ENCODE measurements at regions not wholly inside any gene's neighbourhood (a gene's known extent, or its start where the extent isn't known, plus 50 kb on each side); places are given as distances from the start of the nearest gene placed in this dataset.
A peak's percentile ranks its signal among the peaks of the same experiment; 100 is the strongest.
"Not testable (repeated sequence)": the region's sequence is repeated elsewhere in the genome, so short reads cannot be mapped to it uniquely, and the experiment has no call there.

DNA sequence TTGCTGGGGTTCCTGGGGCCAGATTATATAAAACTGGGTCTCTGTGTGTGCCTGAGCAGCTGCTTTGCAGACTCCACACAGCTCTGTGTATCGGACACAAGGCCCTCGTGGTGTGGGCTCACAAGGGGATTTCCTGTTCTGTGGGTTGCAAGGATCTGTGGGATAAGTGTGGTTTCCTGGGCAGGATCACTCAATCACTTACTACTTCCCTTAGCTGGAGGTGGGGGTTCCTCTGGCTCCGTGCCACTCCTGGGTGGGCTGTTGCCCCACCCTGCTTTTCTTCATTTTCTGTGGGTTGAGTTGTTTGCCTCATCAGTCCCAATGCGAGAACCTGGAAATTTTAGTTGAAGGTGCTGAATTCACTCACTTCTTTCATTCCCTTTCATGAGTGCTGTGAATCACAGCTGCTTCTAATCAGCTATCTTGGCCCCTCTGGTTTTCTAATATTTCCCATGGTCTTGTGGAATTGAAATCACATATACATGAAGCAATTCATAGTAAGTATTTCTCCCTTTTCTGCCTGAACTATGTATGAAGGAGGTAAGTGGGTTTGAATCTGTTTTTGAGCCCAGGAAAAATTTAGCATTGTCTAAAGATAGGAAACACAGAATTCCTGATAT lies 196.3 kb downstream of the DCDC2C start:
- intact Hi-C loops (cut with DNase I) = no loop called here
- DNase-seq (ENCODE audit: missing footprints) (no peak), ATAC-seq (no peak)

DNA sequence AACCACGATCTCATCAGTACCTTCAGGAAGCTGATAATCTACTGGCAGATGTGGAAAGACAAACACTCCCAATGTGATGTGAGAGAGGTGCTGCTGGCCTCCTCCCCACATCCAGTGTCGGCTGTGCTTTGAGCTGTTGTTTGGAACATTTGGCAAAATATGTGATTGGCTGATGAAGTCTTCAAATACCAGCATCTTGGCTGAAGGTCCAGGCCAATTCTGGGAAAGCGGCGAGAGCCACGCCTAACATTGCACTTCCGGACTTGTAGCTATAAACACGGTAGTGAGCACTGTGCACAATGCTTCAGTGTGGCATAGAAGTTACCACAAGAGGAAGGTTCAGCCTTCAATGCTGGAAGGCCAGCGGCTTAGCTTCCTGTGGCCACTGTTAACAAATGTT lies 198.8 kb downstream of the DCDC2C start:
- intact Hi-C loops (cut with DNase I) = no loop called here
- DNase-seq (ENCODE audit: missing footprints) (no peak), ATAC-seq (no peak)

DNA sequence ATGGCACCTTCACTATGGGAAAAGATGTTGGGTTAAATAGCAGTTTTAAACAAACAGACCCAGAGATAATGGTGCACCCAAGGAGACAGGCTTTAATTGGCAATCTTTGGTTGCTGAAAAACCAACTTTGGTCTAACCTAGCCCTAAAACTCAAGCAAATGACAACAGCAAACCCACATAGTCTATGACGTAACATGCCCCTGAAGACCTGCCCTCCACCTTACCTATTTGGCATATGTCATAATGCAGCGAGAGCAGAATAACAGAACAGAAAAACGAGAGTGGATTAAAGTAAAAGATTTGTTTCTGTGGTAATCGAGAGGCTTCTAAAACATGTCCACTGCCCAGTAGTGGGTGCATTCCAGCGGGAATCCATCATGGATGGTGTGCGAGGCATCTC lies 200.7 kb downstream of the DCDC2C start:
- DNase-seq (ENCODE audit: missing footprints) = no peak
- intact Hi-C loops (cut with DNase I) = no loop called here
- no peak for ATAC-seq

DNA sequence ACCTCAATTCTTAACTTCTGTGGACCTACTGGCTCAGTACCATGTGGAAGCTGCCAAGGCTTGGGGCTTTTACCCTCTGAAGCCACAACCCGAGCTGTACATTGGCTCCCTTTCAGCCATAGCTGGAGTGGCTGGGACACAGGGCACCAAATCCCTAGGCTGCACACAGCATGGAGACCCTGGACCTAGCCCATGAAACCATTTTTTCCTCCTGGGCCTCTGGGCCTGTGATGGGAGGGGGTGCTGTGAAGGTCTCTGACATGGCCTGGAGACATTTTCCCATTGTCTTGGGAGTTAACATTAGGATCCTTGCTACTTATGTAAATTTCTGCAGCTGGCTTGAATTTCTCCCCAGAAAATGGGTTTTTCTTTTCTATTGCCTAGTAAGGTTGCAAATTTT lies 205.1 kb downstream of the DCDC2C start:
- DNase-seq (ENCODE audit: missing footprints); intact Hi-C loops (cut with DNase I); ATAC-seq: not testable (repeated sequence)

DNA sequence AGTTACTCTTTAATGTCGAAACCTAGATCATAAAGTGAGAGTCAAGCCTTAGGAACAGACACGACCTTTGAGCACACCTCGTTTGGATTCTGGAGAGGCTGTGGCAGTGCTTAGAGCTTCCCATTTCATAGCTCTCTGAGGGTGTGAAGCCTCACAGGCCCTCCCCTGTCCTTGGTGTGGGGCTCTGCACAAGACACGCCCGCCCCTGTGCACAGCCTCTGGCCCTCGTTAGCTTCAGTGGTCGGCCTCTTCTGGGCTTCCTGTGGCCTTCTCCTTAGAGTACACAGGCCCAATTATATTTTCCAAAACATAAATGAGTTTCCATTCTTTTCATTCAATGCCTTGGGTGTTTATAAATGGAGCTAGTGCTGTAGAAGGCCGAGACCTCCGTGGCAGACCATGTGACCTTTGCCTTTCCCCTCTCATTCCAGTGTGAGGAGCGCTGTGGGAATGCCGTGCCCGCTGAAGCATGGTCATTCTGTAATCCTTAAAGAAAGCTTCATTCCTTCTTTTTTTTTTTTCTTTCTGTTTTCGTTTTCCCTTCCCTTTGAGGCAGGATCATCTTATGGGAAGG lies 208.6 kb downstream of the DCDC2C start:
- intact Hi-C loops (cut with DNase I) = no loop called here
- ATAC-seq (no peak), DNase-seq (ENCODE audit: missing footprints) (no peak)

DNA sequence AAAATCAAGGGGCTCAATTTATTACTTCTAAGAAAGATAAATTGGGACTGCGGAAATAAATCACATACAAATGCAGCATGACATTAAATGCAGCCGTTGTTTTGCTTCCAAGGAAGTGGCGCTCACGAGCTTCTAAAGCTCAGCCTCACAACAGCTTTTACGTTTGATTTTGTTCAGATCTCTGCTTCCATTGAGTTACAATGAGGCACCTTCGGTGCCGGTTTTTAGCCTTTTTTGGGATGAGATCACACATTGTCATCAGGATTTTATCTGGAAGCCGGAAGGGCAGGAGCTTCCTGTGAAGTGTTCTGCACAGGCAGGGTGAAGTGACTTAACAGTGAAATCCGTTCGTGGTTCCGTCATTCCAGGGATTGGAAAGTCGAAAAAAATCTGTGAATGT lies 209.8 kb downstream of the DCDC2C start:
- no peak for DNase-seq (ENCODE audit: missing footprints)
- intact Hi-C loops (cut with DNase I) = no loop called here
- no peak for ATAC-seq

DNA sequence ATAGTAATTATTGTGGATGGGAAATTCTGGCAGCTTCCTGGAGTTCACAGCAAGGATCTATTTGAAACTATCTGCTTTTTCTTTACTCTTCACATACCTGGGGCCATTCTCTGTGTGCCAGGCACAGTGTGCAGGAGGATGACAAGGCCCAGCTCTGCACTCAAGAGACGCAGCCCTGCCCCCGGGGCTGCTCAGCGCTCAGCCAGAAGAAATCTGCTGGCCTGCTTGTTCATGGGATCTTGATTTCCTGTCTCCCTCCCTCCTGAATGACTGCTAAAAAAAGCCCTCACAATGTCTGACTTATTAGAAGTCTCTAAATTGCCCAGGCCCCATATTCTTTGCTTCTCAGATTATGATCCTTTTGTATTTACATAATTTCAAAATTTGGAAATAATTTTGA lies 210.9 kb downstream of the DCDC2C start:
- intact Hi-C loops (cut with DNase I) = no loop called here
- ATAC-seq (no peak), DNase-seq (ENCODE audit: missing footprints) (no peak)

DNA sequence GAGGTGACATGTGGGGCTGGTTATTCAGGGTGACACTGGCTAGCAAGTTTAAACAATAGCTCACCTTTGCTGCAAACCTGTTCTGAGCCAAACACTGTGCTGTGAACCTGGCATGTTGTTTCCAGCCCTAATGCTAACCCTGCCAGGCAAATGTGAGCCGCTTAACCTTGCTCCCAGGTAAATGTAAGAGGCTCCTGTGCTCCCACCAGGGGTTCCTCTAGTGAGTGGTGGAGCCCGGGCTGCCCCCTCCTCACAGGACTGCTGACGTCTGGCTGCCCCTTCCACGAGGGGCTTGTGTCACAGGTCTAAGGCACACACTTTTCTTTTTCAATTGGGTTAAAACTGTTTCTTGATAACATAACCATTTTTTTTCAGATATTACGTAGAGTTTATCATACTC lies 223.7 kb downstream of the DCDC2C start:
- intact Hi-C loops (cut with DNase I) = no loop called here
- DNase-seq (ENCODE audit: missing footprints) = no peak
- ATAC-seq = no peak

DNA sequence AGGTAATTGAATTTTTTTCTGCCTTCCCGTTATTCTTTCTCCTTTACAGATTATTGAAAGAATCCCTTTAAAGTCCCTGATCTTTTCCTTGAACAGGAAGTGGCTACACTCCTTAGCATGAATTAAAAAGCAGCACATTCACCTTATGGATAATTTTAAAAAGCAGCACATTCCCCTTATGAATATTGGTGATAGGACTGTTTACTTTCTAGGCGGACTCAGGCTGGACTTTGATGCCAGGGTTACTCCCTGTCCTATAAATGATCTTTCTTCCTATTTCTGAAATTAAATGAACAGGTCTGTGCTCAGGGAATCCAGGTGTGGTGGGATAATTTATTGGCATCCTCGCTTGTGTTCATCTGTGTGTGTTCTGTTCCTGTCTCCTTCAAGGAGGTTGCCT lies 226.0 kb downstream of the DCDC2C start:
- intact Hi-C loops (cut with DNase I) = no loop called here
- ATAC-seq = no peak

DNA sequence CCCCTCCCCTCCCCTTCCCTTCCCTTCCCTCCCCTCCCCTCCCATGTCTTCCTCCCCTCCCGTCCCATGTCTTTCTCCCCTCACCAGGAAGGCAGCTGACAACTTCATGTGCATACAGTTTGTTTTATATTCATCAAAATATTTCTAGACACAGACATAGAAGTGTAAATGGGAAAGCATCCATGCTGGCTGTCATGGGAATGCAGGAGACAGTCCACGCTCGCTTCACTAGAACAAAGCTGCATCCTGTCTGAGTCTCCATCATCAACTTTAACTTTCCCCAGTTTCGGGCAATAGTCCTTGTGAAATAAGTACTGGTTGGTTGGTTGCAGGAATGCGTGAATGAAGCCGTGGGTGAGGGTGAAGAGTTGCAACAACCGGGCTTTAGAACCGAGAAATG lies 226.9 kb downstream of the DCDC2C start:
- ATAC-seq (no peak), DNase-seq (ENCODE audit: missing footprints) (no peak)
- intact Hi-C loops (cut with DNase I) = no loop called here

More for the DNA sequence above, 226.0 kb downstream of the DCDC2C start:
- no peak for DNase-seq (ENCODE audit: missing footprints)

DNA sequence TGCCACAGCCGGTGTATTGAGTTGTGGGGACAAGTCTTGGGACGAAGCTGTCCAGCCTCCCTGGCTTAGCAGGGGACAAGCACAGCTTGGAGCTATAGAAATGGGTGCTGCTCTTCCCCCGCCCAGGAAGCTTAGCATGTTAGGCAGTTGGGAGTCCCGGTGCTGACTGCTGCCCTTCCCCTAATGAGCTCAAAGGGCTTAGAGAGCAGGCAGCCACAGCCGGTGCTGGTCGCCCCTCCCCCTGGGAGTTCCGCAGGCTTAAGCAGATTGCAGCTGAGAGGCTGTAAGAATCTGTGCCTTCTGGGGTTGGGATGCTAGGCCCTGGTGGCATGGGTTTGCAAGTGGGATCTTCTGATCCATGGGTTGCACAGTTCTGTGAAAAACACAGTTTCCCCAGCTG lies 237.3 kb downstream of the DCDC2C start:
- ATAC-seq = no peak
- intact Hi-C loops (cut with DNase I) = no loop called here

DNA sequence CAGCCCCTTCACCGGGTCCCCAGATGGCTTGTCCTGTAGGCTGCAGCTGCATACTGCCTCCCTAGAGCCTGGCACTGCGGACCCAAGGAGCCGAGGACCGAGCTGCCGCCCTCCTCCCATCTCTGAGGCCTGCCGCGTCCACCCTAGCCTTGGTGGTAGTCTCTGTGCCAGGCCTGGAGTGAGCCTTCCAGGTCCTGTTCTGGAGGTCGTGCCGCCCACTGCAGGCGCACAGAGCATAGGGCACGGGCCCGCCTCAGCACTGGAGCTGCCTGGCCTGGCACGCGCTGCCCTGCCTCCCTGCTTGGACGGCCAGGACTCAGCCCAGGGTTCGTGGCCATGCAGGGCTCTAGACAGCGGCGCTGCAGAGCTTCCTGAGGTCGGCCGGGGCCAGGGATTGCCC lies 239.5 kb downstream of the DCDC2C start:
- intact Hi-C loops (cut with DNase I) = no loop called here
- no peak for ATAC-seq
- no peak for DNase-seq (ENCODE audit: missing footprints)

More for the DNA sequence above, 237.3 kb downstream of the DCDC2C start:
- no peak for DNase-seq (ENCODE audit: missing footprints)

DNA sequence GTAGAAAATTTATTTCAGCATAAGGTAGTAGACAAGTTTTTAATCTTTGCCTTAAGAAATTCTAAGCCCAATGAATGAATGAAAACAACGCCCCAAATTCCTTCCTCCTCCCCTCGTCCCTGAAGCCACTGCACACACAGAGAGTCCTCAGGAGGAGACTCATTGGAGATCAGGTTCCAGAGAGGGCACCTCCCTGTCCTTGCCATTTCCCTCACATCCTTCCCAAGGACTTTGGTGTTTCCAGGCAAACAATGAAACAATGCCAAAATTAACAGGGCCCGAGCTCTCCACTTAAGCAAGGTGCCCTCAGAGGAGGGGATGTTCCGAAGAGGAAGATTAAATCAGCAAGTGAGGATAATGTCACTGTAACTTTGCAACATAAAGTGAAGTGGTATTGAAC lies 240.7 kb downstream of the DCDC2C start:
- ATAC-seq (no peak), DNase-seq (ENCODE audit: missing footprints) (no peak)
- intact Hi-C loops (cut with DNase I) = no loop called here

DNA sequence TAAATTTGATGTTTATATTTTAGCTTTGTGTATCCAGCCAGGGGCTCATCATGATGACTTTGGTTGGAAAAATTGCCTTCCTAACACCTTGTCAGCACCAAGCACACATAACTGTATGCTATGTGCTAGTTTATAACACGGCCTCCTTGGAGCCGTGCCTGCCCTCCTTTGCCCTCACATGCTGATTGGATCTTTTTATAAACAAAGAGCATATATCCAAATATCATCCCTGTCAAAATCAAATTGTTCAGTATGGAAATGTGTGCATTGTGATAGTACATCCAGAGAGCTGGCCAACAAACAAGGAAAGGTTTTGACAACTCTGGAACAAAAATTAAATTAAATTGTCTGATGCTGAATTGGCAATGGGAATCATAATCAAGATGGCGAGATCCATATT lies 241.5 kb downstream of the DCDC2C start:
- intact Hi-C loops (cut with DNase I) = no loop called here
- no peak for ATAC-seq
- no peak for DNase-seq (ENCODE audit: missing footprints)

DNA sequence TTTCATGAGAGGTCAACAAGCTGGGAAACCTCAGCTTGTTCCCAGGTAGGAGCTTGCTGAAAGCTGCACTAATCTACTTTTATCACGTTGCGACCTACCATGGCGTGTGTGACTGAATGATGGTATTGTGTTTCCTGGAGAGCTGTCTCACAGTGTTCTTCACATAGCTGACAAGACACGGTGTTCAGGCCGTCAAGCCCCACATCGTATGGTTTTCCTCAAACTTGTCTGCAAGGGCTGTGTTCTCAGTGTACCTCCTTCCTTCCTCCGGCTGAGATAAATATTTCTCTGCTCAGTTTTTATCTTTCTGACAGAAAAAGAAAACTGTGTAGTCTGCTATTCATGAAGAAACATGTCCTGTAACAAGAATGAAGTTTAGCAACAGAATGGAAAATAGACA lies 244.8 kb downstream of the DCDC2C start:
- intact Hi-C loops (cut with DNase I) = no loop called here
- no peak for DNase-seq (ENCODE audit: missing footprints)
- ATAC-seq = no peak

DNA sequence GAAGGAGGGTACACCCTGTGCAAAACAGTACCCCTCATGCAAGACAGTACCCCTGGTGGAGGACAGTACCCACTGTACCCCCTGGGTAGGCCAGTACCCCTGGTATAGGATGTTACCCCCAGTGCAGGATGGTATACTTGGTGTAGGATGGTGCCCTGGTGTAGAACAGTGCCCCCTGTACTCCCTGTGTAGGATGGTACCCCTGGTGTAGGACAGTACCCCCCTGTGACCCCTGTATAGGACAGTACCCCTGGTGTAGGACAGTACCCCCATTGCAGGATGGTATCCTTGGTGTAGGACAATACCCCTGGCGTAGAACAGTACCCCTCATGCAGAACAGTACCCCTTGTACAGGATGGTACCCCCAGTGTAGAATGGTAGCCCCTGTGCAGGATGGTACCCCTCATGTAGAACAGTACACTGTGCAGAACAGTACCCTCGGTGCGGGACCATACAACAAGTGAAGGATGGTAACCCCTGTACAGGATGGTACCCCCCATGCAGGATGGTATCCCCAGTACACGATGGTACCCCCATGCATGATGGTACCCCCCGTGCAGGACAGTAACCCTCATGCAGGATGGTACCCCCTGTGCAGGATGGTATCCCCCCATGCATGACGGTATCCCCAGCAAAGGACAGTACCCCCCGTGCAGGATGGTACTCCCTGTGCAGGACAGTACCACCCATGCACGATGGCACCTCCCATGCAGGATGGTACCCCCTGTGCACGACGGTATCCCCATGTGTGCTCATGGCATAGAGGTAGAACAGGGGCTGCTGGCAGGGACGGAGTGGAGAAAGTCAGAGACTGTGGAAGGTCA lies 248.0 kb downstream of the DCDC2C start:
- peak; percentile 26 for ATAC-seq
- intact Hi-C loops (cut with DNase I) = no loop called here
- DNase-seq (ENCODE audit: missing footprints) = no peak

DNA sequence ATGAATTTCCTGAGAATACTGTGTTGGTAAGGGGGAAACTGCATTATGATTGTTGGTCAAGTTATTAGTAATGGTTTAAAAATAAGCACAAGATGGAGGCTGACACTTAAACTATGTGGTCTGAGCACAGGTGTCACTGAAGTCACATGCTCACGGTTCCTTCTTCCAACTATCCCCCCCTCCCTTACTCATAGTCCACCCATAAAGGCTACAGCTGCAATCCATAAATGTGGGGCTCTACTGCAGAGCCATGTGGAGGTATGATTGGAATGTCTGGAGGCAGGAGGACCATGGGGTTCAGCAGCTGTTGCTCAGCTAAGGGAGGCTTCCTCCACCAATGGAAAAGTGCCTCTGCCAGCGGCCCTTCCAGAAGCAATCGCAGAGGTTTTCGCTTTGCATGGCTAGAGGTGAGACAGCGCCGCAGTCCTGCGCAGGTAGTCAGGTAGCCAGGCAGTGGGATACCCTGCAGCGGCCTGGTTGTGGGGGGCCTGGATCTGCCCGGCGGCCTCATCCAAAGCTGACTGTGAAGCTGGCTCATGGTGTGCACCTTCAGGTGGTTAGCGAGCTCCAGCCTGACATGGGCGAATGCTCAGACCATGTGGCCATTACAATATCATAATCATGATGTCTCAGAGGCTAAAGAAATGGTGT lies 249.6 kb downstream of the DCDC2C start:
- intact Hi-C loops (cut with DNase I) = no loop called here
- ATAC-seq = no peak
- no peak for DNase-seq (ENCODE audit: missing footprints)

DNA sequence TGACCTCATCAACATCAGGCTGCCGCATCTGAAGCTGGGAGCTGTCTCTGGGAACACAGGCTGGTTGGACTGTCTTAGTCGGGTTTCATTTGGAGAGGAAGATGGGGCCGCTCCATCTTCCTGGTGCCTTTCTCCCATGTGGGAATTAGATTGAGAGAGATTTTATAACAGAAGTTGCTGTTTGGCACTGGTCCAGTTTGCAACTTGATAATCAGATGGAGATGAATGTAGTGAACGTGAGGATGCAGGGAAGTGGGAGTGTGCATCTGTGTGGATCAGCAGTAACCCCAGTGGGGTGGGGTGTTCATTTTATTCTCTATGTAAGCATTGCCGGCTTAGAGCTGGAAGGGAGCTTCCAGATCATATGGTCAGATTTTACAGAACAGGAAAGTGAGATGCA lies 250.9 kb downstream of the DCDC2C start:
- DNase-seq (ENCODE audit: missing footprints) = no peak
- ATAC-seq = no peak
- intact Hi-C loops (cut with DNase I) = no loop called here

DNA sequence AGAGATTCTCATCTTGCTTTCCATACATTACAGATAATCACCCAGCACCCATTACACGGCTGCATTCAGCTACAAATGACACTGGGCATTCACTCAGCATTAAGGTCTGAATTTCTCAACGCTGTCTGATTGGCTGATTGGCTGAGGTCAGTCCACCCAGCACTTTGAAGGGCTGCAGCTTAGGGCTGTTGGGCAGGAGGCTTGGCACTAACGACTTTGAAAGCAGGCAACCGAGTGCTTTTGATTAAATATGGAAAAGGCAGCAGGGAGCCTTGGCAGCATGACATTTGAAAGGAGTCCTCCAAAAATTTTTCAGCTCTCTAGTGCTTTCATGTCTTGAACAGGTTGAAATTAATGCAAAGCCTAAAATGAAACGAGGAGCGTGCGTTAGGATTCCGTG lies 253.0 kb downstream of the DCDC2C start:
- no peak for ATAC-seq
- no peak for DNase-seq (ENCODE audit: missing footprints)
- intact Hi-C loops (cut with DNase I) = no loop called here

DNA sequence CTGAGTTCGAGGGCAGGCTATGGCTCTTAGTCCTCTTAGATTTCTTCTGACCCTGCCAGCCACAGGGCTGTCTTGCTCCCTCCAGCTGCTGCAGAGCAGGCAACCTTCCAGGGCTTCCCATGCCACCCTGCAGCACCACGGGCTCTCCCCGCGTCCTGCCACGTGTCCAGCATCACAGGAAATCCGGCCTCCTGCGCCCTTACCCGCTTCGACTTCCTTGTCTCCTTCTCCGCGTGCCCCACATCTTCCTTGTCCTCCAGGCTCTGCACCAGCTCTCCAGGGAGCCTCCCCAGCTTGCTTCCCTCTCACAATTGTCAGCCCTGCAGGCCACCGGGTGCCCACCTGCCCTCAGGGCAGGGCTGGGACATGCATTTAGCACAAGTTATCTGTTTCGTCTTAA lies 253.5 kb downstream of the DCDC2C start:
- intact Hi-C loops (cut with DNase I) = no loop called here
- ATAC-seq = no peak
- no peak for DNase-seq (ENCODE audit: missing footprints)
